HepG2 (cell line): ENCODE measurements at regions not wholly inside any gene's neighbourhood (a gene's known extent, or its start where the extent isn't known, plus 50 kb on each side); places are given as distances from the start of the nearest gene placed in this dataset.

Experiments used
- CREB1 ChIP-seq, 2 experiments: fragments of 450-650 bp in 1 of 2; IDR thresholded peaks; 2 replicates each; pipeline ENCODE4 v1.6.1; 2016 to 2017; ENCODE audit warnings: control low read depth in 1 of 2, mild to moderate bottlenecking in 1 of 2, missing compliant biosample characterization in 1 of 2, missing genetic modification characterization in 1 of 2
- CTCF ChIP-seq: sonication (generic); formaldehyde crosslinking; IDR thresholded peaks from 2 replicates; pipeline ENCODE4 v1.5.0; 2020; ENCODE audit warnings: mild to moderate bottlenecking, missing genetic modification reagents, moderate library complexity
- EP300 ChIP-seq, 3 experiments: sonication (generic) in 1 of 3; formaldehyde crosslinking in 1 of 3; IDR thresholded peaks; 2 replicates each; pipeline versions ENCODE4 v1.5.1 to v1.6.1; 2011 to 2020; ENCODE audit warnings: low read depth in 2 of 3, low read length in 2 of 3, borderline replicate concordance in 1 of 3, improper control_type of control experiment in 1 of 3, mild to moderate bottlenecking in 1 of 3, missing genetic modification reagents in 1 of 3, moderate library complexity in 1 of 3
- GTF2F1 ChIP-seq: fragments of 150-350 bp; IDR thresholded peaks from 2 replicates; pipeline ENCODE4 v1.6.1; 2014; ENCODE audit warnings: low read length
- HOXA9 ChIP-seq: sonication (generic); formaldehyde crosslinking; IDR thresholded peaks from 2 replicates; pipeline ENCODE4 v1.8.1; 2022; ENCODE audit warnings: missing genetic modification reagents, mild to moderate bottlenecking, moderate library complexity, borderline replicate concordance
- KAT7 ChIP-seq: IDR thresholded peaks from 2 replicates; pipeline ENCODE4 v1.6.1; 2018; ENCODE audit warnings: borderline replicate concordance, missing compliant biosample characterization
- NFYB ChIP-seq: sonication (generic); formaldehyde crosslinking; IDR thresholded peaks from 2 replicates; pipeline ENCODE4 v1.4.0; 2020; ENCODE audit warnings: missing genetic modification reagents
- TCF7 ChIP-seq: sonication (generic); IDR thresholded peaks from 2 replicates; pipeline ENCODE4 v1.6.1; 2016; ENCODE audit warnings: antibody characterized with exemption, low read depth
- ZNF362 ChIP-seq: sonication (generic); formaldehyde crosslinking; IDR thresholded peaks from 2 replicates; pipeline ENCODE4 v1.4.0; 2020; ENCODE audit warnings: missing genetic modification reagents, mild to moderate bottlenecking, borderline replicate concordance
- ZNF468 ChIP-seq: sonication (generic); formaldehyde crosslinking; IDR thresholded peaks from 2 replicates; pipeline ENCODE4 v1.8.0; 2022; ENCODE audit warnings: mild to moderate bottlenecking, moderate library complexity, missing genetic modification reagents
- ZNF740 ChIP-seq: sonication (generic); formaldehyde crosslinking; IDR thresholded peaks from 2 replicates; pipeline ENCODE4 v1.4.0; 2020; ENCODE audit warnings: missing genetic modification reagents

- TF ChIP-seq ZNF362 (CRISPR knock-in tag): no peak
- no peak for TF ChIP-seq CTCF (CRISPR knock-in tag)
- no peak for TF ChIP-seq TCF7
- no peak for TF ChIP-seq GTF2F1
- TF ChIP-seq NFYB (CRISPR knock-in tag): no peak
- TF ChIP-seq CREB1 (IDR thresholded peaks at IDR 0.05): no peak
- no peak for TF ChIP-seq CREB1 (CRISPR knock-in tag; IDR thresholded peaks at IDR 0.05)
- TF ChIP-seq ZNF740 (CRISPR knock-in tag): no peak
- TF ChIP-seq EP300 (IDR thresholded peaks at IDR 0.05; ENCODE audit: low read depth in 2 of 2, low read length in 2 of 2): no peak
- no peak for TF ChIP-seq EP300 (CRISPR knock-in tag; IDR thresholded peaks at IDR 0.05; ENCODE audit: borderline replicate concordance)
- TF ChIP-seq ZNF468 (CRISPR knock-in tag): no peak
- TF ChIP-seq HOXA9: no peak
- TF ChIP-seq KAT7 (CRISPR knock-in tag): no peak
Measured at GRCh38 chr19:34596115-34596514, 80.8 kb downstream of the SCGB2B2 start.
